NCI-H2196 treated with DMSO at 0.1 percent for 48 hours (cell line): ENCODE measurements at regions not wholly inside any gene's neighbourhood (a gene's known extent, or its start where the extent isn't known, plus 50 kb on each side); places are given as distances from the start of the nearest gene placed in this dataset.

Experiments
- DNase-seq: peaks from one replicate; lab custom pipeline; 2025; ENCODE audit not compliant: unreplicated experiment; lab: John Stamatoyannopoulos, UW

DNA sequence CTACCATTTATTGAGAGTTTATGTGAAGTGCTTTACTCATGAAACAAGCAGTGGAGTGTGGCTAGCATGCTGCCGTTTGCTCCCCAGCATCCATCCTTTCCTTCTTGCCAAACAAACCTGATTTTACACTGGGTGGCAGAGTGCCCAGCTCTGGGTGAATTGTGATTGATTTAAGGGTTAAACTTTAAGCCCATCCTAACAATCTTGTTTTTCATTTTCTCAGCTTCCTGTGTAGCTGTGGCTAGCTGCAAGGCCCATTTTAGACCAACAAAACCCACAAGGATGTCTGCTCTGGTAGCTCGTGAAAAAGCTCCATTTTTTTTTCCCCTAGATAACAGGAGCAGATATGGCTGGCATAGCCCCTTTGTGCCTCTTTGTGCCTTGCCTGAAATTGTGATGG, 77.7 kb upstream of the KCNG1 start:
- no peak for DNase-seq

DNA sequence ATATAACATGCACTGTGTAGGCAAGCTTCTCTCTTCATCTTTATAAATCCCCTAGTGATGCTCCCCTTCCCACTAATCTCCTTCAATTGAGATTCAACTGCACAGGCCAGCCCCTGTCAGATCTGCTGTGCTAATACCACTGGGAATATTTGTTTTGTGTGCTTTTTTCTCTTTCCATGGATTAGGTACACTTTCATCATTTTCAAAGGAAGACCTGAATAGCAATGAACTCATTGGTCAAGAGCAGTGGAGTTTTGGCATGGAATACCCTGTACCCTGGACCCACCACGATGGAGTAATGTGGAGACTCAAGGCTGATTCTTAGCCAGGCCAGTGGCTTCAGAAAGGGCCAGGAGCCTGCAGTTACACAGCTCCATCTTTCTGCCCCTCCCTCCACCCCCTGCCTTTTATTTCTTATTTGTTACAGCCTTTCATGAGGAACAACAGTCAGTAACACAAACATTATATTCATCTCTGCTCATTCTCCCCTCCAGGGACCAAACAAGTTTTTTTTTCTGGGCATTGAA, 75.4 kb upstream of the KCNG1 start:
- no peak for DNase-seq

DNA sequence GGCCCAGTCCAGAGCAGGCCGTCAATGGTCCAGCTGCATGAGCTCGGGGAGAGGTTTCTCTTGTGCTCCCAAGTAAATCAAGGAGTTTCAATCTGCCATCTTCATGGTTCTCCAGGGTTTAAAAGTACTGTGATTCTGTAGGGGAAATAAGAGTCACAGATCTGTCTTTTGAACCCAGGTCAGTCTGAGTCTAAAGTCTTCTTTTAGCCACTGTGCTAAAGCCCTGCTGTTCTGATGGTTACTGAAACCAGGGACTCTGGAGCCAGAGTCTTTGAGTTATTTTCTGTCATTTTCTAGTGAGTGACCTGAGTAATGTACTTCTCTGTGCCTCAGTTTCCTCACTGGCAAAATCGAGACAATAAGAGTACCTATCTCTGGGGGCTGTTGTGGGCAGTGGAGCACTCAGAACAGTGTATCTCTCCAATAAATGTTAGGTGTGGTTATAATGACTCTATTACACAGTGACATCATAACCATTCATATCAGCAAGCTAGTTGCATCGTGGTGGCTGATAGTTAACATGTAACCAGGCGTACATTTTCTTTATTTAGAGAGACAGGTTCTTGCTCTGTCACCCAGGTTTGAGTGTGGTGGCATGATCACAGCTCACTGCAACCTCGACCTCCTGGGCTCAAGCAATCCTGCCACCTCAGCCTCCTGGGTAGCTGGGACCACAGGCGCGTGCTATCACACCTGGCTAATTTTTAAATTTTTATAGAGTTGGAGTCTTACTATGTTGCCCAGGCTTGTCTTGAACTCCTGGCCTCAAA, 74.6 kb upstream of the KCNG1 start:
- DNase-seq = no peak

DNA sequence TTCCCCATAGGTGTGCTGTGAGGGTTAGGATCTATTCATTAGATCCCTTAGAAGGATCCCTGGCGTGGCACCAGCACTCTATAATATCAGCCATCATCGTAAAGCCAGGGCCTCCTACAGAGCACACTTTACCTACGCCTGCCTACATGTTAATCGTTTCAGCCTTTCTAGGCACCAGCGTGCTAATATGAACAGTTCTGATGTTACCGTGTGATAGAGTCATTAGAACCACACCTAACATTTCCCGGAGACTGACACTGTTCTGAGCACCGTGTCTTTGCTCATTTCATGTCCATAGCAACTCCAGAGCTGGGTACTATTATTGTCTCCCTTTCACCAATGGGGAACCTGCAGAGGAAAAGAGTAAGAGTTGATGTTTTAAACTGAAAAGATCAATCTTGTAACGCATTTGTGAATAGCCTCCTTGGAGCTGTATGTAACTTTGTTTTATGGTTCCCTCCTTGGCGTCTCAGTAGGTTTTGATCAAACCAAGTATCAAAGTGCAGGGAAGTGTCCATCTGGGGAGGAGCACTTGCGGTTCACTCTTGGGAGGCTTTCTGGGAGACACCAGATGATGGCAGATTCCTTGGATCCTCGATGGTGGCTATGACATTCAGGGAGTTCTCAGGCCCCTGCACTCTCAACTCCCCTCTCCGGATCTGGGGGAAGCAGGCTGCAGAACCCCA, 73.8 kb upstream of the KCNG1 start:
- no peak for DNase-seq

DNA sequence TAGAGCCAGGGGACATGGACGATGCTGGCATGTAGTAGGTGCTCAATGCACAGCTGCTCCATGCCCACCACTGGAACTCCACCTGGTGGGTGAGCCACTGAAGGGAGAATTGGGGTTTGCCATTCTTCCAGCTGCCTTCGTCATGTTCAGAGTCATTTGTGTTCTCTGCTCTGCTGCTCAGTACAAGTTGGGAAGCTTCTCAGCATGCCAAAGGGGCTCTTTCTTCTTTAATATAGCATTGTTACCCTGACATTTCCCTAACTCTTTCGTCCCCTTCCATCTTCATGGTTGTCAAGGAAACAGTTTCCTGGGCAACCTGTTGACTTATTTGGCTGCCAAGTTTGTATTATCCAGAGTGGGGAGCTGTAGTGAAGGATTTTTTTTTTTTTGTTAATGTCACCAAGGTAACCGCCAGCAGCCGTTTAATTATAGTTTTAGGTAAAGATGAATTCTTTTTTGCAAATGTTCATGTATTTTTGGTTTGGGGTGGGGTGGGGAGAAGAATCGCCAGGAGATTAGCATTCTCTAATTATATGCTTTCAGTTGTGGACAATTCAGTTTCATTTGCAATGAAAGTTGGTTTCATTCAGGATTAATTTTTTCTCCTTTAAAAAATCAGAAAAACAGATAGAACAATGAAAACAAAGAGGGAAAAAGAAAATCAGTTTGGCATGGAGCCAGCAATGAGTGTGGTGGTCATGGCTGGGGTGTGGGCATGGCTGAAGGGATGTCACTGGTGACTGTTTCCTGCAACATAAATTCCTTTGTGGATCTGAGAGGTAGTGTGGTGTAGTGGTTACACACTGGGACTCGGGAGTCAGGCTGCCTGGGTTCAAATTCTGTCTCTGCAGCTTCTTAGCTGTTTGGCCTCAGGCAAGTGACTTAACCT, 73.0 kb upstream of the KCNG1 start:
- DNase-seq = no peak

DNA sequence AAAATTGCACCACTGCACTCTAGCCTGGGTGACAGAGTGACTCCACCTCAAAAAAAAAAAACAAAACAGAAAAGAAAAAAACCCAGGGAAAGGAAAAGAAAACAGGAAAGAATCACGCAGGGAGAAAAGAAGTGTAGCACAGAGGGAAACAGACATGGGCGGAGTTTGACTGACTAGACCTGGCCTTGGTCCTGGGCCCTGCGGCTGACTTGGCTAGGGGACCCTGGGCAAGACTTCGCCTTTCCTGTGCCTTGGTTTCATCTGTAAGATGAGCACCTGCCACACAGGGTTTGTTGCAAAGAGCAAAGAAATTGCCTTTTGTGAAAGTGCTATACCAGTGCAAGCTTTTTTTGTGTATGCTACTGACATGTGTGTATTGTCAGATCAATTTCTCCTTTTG, 71.3 kb upstream of the KCNG1 start:
- DNase-seq = no peak

DNA sequence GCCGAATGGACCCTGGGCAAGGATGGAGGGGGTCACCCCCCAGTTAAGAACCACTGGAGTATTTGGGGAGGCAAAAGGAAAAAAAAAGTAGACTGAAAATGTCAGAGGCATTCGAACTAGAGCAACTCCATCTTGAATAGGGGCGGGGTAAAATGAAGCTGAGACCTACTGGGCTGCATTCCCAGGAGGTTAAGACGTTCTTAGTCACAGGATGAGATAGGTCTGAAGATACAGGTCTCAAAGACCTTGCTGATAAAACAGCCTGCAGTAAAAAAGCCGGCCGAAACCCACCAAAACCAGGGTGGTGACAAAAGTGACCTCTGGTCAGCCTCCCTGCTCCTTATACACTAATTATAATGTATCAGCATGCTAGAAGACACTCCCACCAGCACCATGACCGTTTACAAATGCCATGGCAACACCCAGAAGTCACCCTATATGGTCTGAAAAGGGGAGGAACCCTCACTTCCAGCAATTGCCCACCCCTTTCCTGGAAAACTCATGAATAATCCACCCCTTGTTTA, 70.4 kb upstream of the KCNG1 start:
- no peak for DNase-seq

DNA sequence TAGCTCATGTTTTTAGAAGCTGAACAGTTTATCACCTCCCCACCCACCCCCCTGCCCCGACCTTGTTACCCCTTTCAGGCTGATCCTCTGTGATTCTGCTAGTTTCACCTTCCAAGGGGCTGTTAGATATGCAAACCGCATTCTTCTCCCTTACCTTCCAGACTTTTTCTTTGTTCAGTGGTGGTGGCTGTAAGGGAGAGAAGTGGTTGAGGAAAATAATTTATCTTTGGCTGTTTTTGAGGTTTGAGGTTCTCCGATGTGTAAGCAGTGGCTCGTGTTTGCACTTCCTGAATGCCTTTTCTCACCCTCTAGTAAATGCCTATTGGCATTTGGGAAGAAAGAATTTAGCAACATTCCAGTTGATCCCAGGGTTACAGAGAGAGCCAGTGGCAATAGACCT, 69.4 kb upstream of the KCNG1 start:
- DNase-seq = no peak

DNA sequence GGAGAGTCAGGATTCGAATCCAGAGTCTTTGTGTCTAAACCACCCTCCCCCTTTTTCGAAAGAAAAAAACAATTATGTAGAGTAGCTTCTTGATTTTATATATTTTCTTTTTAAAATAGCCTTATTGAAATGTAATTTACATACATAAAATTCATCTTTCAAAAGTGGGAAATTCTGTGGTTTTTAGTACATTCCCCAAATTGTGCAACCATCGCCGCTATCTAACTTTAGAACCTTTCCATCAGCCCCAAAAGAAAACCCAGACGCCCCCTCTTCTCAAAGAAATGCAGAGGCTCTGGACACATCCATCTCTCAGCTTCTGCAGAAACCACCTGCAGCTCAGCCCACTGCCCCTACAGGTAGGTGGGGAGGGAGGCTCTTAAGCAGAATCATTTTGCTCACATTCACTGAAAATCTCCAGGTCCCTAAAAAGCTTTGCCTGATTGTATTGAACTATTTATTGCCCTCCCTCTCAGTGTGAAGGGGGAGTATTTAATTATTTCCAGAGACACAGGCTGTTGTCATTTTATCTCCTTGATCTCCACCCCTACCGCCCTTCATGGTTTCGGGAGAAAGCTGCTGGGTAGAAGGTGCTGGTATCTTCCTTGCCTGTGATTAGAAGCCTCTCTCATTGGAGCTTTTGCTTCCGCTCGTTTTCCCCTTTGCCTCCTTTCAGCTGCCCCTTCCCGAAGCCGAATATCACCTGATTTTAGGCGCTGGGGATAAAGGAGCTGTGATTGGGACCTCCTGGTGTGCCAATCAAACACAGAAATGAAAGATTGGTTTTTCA, 68.7 kb upstream of the KCNG1 start:
- no peak for DNase-seq

DNA sequence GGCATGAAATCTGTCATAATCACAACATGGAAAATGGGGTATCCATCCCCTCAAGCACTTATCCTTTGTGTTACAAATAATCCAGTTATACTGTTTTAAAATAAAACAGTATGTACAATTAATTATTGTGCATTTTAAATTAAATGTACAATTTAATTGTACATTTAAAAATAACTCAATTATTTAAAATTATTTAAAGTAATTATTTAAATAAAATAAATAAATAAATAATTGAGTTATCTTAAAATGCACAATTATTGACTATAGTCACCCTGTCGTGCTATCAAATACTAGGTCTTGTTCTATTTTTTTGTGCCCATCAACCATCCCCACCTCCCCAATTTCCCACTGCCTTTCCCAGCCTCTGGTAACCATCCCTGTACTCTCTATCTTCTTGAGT, 66.9 kb upstream of the KCNG1 start:
- DNase-seq = no peak

DNA sequence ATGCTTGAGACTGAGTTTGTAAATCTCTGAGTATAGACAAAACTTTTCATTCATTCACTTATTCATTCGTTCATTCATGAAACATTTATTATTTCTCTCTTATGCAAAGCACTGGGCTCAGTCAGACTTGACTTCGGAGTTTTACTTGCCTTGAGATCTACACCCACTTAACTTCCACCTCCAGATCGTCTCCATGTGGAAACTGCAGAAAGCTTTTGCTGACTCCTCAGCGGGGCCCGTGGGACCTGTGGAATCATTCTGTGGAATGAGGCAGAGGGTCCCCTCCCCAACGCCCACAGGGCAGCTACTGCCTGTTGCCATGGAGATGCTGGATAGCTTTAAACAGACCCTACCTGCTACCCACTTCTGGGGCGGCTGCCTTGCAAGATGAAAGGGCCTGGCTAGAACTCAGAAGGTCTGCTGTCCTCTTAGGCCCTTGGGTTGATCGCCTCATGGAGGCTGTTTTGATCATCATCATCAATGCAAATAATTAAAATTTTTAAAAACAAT, 66.4 kb upstream of the KCNG1 start:
- no peak for DNase-seq

DNA sequence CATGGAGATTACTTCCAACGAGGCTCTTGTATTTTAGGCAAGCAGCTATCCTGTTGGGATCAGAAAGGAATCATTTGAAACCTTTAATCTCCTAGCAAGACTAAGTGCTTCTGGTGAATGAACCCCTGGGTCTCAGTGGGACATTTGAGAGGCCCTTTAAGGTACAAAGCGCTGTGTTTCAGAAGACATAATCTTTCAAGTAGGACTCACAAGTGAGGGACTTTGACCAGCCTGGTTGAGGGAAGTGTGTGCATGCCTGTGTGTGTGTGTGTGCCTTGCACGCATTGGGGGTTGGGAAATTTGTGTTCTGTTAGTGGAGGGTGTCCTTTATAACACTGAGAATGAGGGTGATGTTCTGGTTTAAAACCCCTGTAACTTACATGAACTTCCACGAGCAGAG, 64.4 kb upstream of the KCNG1 start:
- DNase-seq = no peak

DNA sequence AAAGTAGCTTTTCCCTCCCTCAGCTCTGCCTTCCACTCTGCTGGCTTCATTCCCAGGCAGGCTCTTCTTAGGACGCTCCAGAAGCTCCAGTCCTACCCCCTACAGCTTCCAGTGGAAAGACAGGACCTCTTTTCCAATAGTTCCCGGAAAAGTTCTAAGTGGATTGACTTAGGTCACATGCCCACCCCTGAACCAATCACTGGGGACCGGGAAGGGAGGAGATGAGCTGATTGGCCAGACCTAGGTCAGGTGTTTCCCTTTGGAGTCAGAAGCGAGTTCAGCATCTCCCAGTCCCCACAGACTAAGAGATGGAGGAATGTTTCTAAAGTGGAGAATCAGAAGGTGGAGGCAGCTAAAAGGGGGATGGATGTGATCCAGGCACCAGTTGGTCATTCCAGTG, 62.9 kb upstream of the KCNG1 start:
- DNase-seq = no peak

DNA sequence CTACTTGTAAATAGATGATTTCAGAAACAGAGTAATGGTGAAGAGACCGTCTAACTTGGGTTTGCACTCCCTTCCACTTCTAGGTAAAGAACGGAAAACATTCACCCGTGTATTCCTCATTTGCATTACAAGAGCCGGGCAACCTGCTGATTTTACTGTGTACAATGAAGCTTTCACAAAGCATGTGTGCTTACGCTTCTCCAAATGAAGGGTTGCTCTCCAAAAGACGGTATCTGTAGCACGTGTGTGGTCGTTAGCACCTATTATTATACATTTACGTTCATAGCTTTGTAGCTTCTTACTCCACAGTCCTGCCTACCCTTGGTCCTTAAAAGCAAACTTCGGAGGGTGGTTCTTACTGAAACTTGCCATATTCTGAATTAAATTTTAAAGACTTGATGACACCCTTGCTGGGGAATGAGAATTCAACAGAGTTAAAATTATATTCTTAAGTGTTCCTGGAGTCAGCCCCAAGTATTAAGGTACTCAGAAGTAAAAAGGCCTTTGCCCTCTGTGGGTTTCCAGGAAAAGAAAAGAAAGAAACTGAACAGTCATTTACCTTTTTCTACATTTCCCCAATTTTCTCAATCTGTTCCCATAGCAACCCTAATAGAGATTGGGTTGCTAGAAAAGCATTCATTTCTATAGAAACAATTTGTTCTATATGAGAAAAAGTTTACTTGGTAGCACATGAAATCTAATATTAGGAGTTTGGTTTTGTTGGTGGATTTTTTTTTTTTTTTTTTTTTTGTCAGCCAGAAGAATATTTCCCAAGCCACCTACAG, 61.9 kb upstream of the KCNG1 start:
- DNase-seq = no peak

DNA sequence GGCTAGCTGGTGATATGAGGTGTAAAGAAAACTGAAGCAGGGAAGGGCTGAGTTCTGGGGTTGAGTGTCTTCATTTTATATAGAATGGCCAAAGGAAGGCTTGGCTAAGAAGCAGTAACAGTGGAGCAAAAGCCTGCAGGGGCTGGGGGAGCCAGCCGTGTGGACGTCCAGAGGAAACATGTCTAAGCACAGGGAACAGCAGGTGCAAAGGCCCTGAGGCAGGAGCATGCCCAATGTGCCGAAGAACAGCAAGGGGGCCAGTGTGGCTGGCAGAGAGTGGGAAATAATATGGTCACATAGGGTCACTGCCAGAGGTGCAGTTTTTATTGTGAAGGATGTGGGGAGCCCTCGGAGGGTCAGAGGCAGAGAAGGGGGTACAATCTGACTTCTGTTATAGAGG, 60.5 kb upstream of the KCNG1 start:
- DNase-seq = no peak

DNA sequence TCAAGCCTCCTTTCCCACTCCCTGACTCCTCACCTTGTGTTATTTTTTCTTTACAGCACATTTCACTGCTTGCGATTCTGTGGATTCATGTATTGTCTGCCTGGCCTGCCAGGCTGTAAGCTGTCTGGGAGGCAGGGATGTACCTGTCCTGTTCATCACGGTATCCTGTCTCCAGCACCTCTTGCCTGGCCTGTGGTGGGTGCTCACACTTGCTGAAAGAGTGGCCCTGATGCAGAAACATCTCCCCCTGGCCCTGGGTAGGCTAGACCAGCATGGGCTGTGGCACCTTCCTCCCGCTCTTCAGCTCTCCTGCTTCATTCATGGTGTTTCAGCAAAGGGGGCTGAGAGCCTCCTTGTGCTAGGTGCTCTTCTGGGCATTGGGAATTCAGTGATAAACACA, 60.1 kb upstream of the KCNG1 start:
- no peak for DNase-seq

DNA sequence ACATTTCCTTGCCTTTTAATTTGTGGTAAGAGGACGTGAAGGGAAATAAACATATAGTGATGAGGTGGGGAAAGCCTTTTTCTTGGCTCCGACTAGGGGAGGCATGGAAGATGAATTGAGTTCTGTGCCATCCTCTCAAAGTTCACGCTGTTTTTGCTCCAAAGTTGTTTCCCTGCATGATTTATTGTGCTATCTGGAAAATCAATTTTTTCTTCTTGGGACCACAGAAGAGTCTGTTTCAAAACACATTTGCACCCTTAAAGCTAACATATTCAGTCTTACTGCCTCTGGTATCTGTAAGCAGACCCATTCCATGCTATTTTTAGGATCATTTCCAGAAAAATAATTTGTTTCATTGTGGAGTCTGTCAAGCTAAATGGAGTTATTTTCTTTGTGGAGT, 57.6 kb upstream of the KCNG1 start:
- DNase-seq = no peak

DNA sequence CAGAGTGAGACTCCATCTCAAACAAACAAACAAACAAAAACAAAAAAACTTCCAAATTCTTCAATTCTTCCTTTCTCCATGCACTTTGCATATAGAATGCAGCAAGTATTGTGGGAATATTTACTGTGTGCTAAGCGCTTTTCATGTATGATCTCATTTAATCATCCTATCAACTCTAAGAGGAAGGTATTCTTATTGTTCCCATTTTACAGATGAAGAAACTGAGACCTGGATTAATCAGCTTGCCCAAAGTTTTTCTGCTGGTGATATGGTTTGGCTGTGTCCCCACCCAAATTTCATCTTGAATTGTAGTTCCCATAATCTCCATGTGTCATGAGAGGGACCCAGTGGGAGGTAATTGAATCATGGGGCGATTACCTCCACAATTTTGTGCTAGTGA, 56.6 kb upstream of the KCNG1 start:
- no peak for DNase-seq

DNA sequence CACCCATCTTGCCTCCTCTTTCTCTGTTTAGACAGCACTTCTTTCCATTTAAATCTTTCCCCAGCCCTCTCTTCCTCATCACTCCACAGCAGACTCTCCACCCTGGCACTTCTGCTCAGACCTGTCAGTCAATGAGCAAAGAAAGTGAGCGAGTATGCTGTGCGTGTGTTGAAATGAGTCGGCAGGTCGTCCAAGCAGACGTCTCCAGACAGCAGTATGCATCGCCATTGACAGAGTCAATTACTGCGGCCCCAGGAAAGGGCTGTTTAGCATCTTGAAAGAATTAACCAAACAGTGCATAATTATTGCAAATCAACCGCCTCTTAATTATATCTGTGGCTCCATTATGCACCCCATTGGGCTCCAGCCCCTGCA, 54.8 kb upstream of the KCNG1 start:
- DNase-seq = no peak
